ENCODE measurements at regions not wholly inside any gene's neighbourhood (a gene's known extent, or its start where the extent isn't known, plus 50 kb on each side); places are given as distances from the start of the nearest gene placed in this dataset.

DNA sequence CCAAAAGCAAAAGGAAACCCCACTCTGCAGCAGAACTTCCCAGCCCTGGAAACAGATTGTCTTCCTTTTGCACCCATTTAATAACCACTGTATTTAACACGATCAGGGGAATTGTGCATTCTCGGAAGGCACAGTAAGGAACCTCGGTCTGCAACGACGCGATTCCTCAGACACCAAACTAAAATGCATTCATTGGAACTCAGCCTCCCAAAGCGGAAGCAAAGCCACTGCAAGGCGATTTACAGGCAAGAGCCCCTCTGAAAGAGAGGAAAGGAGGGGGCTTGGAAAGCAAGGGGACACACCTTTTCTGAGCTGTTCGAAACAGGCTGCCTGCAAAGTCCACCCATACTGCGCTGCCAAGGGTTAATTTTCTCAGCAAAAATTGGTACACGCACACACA is 297.7 kb downstream of the OMA1 start:
- TF ChIP-seq POLR2A (IDR thresholded peaks at IDR 0.05; ENCODE audit: low read depth, low read length) (no peak), TAF1 (IDR thresholded peaks at IDR 0.05; ENCODE audit: low read depth, low read length) (no peak), POLR2AphosphoS5 (IDR thresholded peaks at IDR 0.05; ENCODE audit: low read depth, low read length) (no peak), SPI1 (IDR thresholded peaks at IDR 0.05; ENCODE audit: low read depth, low read length) (no peak)
